Esophagus squamous epithelium (tissue), 5 donors: ENCODE measurements at regions not wholly inside any gene's neighbourhood (a gene's known extent, or its start where the extent isn't known, plus 50 kb on each side); places are given as distances from the start of the nearest gene placed in this dataset.

Experiments used
- DNase-seq: peaks from one replicate; lab custom pipeline; 2025; lab: John Stamatoyannopoulos, UW
- H3K27ac ChIP-seq, 4 donors: fragments of 200-600 bp; sonication (generic); one replicate each; pipeline ENCODE4 v1.5.1; 2016 to 2019; ENCODE audit warnings: mild to moderate bottlenecking in 1 of 4
- H3K27me3 ChIP-seq, 4 donors: fragments of 200-600 bp; sonication (generic); 1 replicate in 3 of 4; 2 replicates in 1 of 4; pipeline versions ENCODE4 v1.5.1 to v1.6.0; 2017 to 2021; ENCODE audit warnings: antibody characterized with exemption in 1 of 4
- H3K36me3 ChIP-seq, 3 donors: fragments of 200-600 bp; sonication (generic); one replicate each; pipeline ENCODE4 v1.5.1; 2016 to 2019
- H3K4me1 ChIP-seq, 3 donors: fragments of 200-600 bp; sonication (generic); one replicate each; pipeline ENCODE4 v1.5.1; 2017 to 2019
- H3K4me3 ChIP-seq, 4 donors: fragments of 200-600 bp; sonication (generic); 1 replicate in 3 of 4; 2 replicates in 1 of 4; pipeline ENCODE4 v1.5.1; 2016 to 2019; ENCODE audit warnings: mild to moderate bottlenecking in 2 of 4, moderate library complexity in 1 of 4
- H3K9me3 ChIP-seq, 3 donors: fragments of 200-600 bp; sonication (generic); one replicate each; pipeline ENCODE4 v1.5.1; 2016 to 2019
- CTCF ChIP-seq, 6 experiments: fragments of 450-650 bp in 4 of 6; fragments of 200-600 bp in 2 of 6; sonication (generic) in 2 of 6; IDR thresholded peaks; one replicate each; pipeline ENCODE4 v1.5.1; 2016 to 2019; ENCODE audit warnings: antibody characterized with exemption in 6 of 6, mild to moderate bottlenecking in 4 of 6, moderate library complexity in 4 of 6
- POLR2A ChIP-seq, 4 donors: fragments of 450-650 bp; IDR thresholded peaks; one replicate each; pipeline ENCODE4 v1.6.1; 2017; ENCODE audit warnings: antibody characterized with exemption in 4 of 4, mild to moderate bottlenecking in 4 of 4, moderate library complexity in 3 of 4
- WGBS, 2 donors: methylation state at CpG; one replicate each; pipeline ENCODE4 v1.1.5; 2018; 5-methylcytosine and 5-hydroxymethylcytosine counted together
- intact Hi-C: fragments of 100-400 bp; cut with DNase I; formaldehyde crosslinking; loops from one replicate; pipeline ENCODE4 v1.15.0; 2022
- donor health status: DM: yes; HTN: yes; CAD: no.

GRCh38 chr13:20348645-20349408 lies 116.7 kb upstream of the GJB6 start:
- no peaks in the 10 kb centered on the region for H3K36me3 ChIP-seq
- no peaks in the 10 kb centered on the region for H3K27me3 ChIP-seq
- no peaks in the 10 kb centered on the region for H3K9me3 ChIP-seq
- no peak for TF ChIP-seq POLR2A (IDR thresholded peaks at IDR 0.05)
- no peak for TF ChIP-seq CTCF (IDR thresholded peaks at IDR 0.05)
- WGBS, 2 donors, result 85 to 95% methylated on average over 8 of the region's 8 CpGs
- DNase-seq, result no peak
- intact Hi-C loops, result no loop called here
- no peak overlapping the region for H3K4me3 ChIP-seq
- no peak overlapping the region for H3K27ac ChIP-seq
- H3K4me1 ChIP-seq, result peaks cover 0 to 20% (median 10%) of the 10 kb centered on the region in 3 donors

GRCh38 chr13:20348018-20348417 lies 115.9 kb upstream of the GJB6 start:
- Histone ChIP-seq H3K4me3 (no peak overlapping the region), H3K36me3 (no peaks in the 10 kb centered on the region), H3K9me3 (no peaks in the 10 kb centered on the region), H3K27ac (no peak overlapping the region), H3K27me3 (no peaks in the 10 kb centered on the region), H3K4me1 (peaks cover 0 to 20% (median 10%) of the 10 kb centered on the region in 3 donors)
- no peak for DNase-seq
- intact Hi-C loops, result no loop called here
- 86 to 96% methylated on average over 10 of the region's 10 CpGs for WGBS, 2 donors
- no peak for TF ChIP-seq POLR2A (IDR thresholded peaks at IDR 0.05)
- no peak for TF ChIP-seq CTCF (IDR thresholded peaks at IDR 0.05)

DNA sequence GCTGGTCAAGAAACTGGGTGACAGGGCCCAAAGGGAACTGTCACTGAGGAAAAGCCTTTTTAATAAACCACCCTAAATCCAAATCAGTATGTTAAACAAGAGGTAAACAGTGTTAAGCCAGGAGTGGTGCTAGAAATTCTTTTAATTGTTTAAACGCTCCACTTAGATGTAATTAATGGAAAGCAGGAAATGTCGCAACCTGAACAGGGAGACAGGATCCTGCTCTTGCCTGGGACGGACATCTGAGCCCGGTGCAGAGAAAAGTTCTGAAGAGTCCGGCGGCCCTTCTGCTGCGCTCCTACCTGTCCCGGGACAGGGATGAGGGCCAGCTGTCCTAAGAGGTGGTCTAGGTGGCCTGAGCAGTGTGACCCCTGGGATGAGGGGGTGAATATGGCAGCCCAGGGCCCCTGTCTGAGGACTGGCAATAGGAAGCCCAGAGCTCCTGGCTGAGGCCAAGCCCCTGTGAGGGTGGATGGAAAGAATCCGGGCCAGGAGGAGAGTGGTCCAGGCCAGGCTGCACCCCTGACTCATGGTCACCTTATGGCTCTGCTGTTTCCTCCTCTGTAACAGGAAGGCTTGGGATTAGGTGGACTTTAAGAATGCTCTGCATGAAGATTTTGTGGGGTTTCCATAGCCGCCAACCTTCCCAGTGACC lies 112.8 kb upstream of the GJB6 start:
- TF ChIP-seq POLR2A (IDR thresholded peaks at IDR 0.05) (no peak), CTCF (IDR thresholded peaks at IDR 0.05) (no peak)

DNA sequence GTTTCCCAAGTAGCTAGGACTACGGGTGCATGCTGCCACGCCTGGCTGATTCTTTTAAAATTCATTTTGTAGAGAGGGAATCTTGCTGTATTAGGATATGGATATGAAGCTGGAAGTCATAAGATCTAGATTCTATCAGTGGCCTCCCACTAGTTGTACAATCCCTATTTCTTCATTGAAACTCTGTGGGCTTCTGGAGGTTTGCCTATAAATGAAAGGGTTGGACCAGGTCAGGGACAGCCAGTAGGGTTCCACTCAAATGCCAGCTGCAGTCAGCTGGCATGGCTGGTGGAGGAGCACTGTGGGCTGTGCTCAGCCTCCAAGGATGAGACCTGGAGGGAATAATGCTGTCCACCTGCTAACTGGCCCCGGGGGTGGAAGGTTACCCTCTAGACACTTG lies 110.2 kb upstream of the GJB6 start:
- intact Hi-C loops, result no loop called here
- peaks cover 0 to 31% (median 8%) of the 10 kb centered on the region in 3 donors for H3K4me1 ChIP-seq
- H3K4me3 ChIP-seq, result no peak overlapping the region
- no peaks in the 10 kb centered on the region for H3K27me3 ChIP-seq
- no peak for DNase-seq
- no peak for TF ChIP-seq CTCF (IDR thresholded peaks at IDR 0.05)
- H3K36me3 ChIP-seq, result no peaks in the 10 kb centered on the region
- 80 to 85% methylated on average over 3 of the region's 3 CpGs for WGBS, 2 donors
- no peaks in the 10 kb centered on the region for H3K9me3 ChIP-seq
- peak overlapping the region in 1 of 4 donors; percentile 9 for H3K27ac ChIP-seq

More for the DNA sequence above, 112.8 kb upstream of the GJB6 start:
- DNase-seq, result no peak
- H3K9me3 ChIP-seq, result no peaks in the 10 kb centered on the region
- H3K36me3 ChIP-seq, result no peaks in the 10 kb centered on the region
- no peak overlapping the region for H3K27ac ChIP-seq
- H3K4me1 ChIP-seq, result peaks cover 0 to 19% (median 4%) of the 10 kb centered on the region in 3 donors
- H3K4me3 ChIP-seq, result no peak overlapping the region
- intact Hi-C loops, result no loop called here
- H3K27me3 ChIP-seq, result no peaks in the 10 kb centered on the region
- WGBS, 2 donors, result 57 to 67% methylated on average over 6 to 7 of the region's 10 CpGs

DNA sequence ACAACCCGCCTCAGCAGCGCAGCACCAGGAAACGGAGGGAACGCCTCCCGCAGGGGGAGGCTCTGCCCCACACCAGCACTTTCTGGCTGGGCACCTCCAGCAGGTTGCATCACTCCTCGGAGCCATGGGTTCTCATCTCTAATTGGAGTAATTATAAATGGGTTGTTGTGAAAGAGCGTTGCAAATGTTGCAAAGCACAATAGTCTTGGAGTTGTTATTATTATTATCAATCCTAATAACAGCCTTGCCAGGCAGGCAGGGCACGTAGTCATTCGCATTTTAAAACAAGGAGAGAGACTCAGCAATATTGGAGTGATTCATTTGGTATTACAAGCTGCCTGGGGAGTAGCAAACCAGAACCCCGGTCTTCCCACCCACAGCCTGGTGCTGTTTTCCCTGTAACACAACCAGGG lies 108.6 kb upstream of the GJB6 start:
- peak overlapping the region in 1 of 4 donors; percentile 18 for H3K4me3 ChIP-seq
- 33 to 39% methylated on average over 4 to 7 of the region's 10 CpGs for WGBS, 2 donors
- H3K27me3 ChIP-seq, result no peaks in the 10 kb centered on the region
- intact Hi-C loops, result no loop called here
- H3K9me3 ChIP-seq, result no peaks in the 10 kb centered on the region
- H3K36me3 ChIP-seq, result no peaks in the 10 kb centered on the region
- peak overlapping the region in 3 of 4 donors; percentile 60 to 78 (median 62) for H3K27ac ChIP-seq
- no peak for DNase-seq
- TF ChIP-seq CTCF (IDR thresholded peaks at IDR 0.05), result no peak
- no peak for TF ChIP-seq POLR2A (IDR thresholded peaks at IDR 0.05)
- H3K4me1 ChIP-seq, result peaks cover 0 to 31% (median 8%) of the 10 kb centered on the region in 3 donors
